ENCODE measurements at regions not wholly inside any gene's neighbourhood (a gene's known extent, or its start where the extent isn't known, plus 50 kb on each side); places are given as distances from the start of the nearest gene placed in this dataset.

GRCh38 chr18:72089432-72089831 is 454.7 kb downstream of the CBLN2 start:
- no peak for DNase-seq
- Histone ChIP-seq H3K27ac (no peak overlapping the region), H3K36me3 (replicated peaks) (no peaks in the 10 kb centered on the region), H3K27me3 (replicated peaks) (no peaks in the 10 kb centered on the region), H3K4me3 (ENCODE audit: low read depth, low read length) (no peak overlapping the region)
- TF ChIP-seq CTCF (IDR thresholded peaks at IDR 0.05; ENCODE audit: low read depth, low read length, missing control alignments), result no peak
- in situ Hi-C loops (cut with HindIII; ENCODE audit: low pct_ligation_motif_present, low sequenced_read_pairs), result no loop called here

DNA sequence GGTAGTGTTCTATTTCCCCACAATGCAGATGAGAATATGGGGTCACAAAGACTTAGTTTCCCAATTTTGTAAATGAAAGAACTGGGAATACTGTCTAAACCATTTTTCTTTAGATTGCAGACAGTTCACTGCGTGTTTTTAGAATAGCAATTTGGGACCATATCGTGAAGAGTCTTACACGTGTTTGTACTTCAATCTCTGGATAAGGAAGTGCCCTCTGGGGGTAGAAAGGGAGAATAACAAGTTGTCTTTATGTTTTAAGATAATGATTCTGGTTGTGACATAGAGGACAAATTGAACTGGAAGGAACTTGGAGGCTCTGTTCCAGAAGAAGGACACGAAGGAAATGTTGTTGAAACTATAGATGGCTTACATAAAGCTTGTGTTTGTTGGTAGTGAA is 457.7 kb downstream of the CBLN2 start:
- Histone ChIP-seq H3K27me3 (replicated peaks) (no peaks in the 10 kb centered on the region), H3K36me3 (replicated peaks) (no peaks in the 10 kb centered on the region), H3K27ac (no peak overlapping the region), H3K4me3 (ENCODE audit: low read depth, low read length) (no peak overlapping the region)
- no peak for DNase-seq
- peak; percentile 43 for TF ChIP-seq CTCF (IDR thresholded peaks at IDR 0.05; ENCODE audit: low read depth, low read length, missing control alignments)
- in situ Hi-C loops (cut with HindIII; ENCODE audit: low pct_ligation_motif_present, low sequenced_read_pairs), result no loop called here

DNA sequence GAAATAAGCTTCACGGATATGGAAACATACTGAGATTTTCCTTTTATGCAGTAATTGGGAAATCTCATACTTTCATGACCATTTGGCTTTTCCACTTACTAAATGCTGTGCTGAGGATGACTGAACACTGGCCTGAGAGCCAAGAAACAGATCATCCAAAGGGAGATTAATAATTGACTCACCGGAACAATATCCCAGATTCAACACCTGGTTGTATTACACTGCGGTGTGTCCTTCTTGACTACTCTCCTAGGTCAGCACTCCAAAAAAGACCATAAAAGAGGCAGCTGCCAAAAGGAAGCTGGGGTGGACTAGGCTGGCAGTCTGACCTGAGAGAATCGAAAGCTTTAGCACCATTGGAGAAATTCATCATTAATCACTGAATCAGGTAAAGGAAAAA is 469.1 kb downstream of the CBLN2 start:
- H3K27me3 ChIP-seq (replicated peaks), result no peaks in the 10 kb centered on the region
- TF ChIP-seq CTCF (IDR thresholded peaks at IDR 0.05; ENCODE audit: low read depth, low read length, missing control alignments), result no peak
- no peak for DNase-seq
- no peaks in the 10 kb centered on the region for H3K36me3 ChIP-seq (replicated peaks)
- in situ Hi-C loops (cut with HindIII; ENCODE audit: low pct_ligation_motif_present, low sequenced_read_pairs), result no loop called here
- H3K27ac ChIP-seq, result no peak overlapping the region
- no peak overlapping the region for H3K4me3 ChIP-seq (ENCODE audit: low read depth, low read length)

DNA sequence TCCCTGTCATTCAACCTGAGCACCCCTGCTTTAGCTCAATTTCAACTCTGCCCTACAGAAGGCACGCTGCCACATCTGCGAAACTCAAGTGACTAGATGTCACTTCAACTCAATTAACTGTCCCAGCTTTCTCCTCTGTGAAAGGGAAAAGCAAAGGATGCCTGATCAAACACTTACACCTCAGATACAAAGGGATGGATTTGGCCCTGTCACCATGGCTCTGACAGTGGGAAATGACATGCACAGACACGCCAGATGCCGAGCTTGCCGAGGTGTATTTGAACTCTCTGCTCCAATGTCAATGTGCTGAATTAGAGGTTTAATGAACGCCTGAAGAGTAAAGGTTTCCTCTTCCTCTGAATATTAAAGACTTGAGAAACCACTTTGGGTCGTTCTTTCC is 481.1 kb downstream of the CBLN2 start:
- H3K4me3 ChIP-seq (ENCODE audit: low read depth, low read length), result no peak overlapping the region
- no peaks in the 10 kb centered on the region for H3K27me3 ChIP-seq (replicated peaks)
- no peak for DNase-seq
- no peak for TF ChIP-seq CTCF (IDR thresholded peaks at IDR 0.05; ENCODE audit: low read depth, low read length, missing control alignments)
- no peaks in the 10 kb centered on the region for H3K36me3 ChIP-seq (replicated peaks)
- H3K27ac ChIP-seq, result no peak overlapping the region
- in situ Hi-C loops (cut with HindIII; ENCODE audit: low pct_ligation_motif_present, low sequenced_read_pairs), result no loop called here

DNA sequence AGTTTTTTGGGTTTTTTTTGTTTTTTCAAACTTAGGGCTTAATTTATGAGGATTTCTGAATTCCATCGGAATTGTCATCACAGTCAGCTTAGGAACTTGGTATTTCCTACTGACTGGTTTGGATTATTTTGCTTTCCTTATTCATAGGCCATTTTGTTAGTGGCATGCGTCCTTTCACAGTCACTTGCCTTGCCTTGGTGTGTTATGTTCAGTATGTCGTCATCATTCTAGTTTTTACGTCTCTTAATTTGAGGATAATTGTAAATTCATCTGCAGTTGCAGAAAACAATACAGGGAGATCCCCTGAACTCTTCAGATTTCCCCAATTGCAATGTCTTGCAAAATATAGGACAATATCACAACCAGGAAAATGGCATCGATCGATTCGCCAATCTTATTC is 485.3 kb downstream of the CBLN2 start:
- no peak for TF ChIP-seq CTCF (IDR thresholded peaks at IDR 0.05; ENCODE audit: low read depth, low read length, missing control alignments)

DNA sequence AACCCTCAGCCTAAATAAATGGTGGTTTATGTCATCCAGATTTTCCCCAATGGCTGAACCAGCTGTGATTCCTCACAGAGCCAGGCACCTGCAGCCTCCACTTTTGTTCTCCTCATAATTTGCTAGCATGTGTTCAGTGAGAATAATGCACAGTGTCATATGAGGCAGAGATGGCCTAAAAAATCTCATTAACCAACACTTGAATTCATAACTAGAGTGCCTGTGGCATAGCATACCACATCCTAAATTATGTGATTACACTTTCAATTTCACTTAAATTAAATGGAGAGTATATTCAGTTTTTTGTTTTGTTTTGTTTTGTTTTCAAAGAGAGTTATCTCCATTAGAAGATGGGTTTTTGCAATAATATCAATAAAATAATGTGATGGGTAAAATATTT is 488.0 kb downstream of the CBLN2 start:
- H3K4me3 ChIP-seq (ENCODE audit: low read depth, low read length), result no peak overlapping the region
- H3K27ac ChIP-seq, result no peak overlapping the region
- no peak for TF ChIP-seq CTCF (IDR thresholded peaks at IDR 0.05; ENCODE audit: low read depth, low read length, missing control alignments)
- no peaks in the 10 kb centered on the region for H3K36me3 ChIP-seq (replicated peaks)
- DNase-seq, result no peak
- H3K27me3 ChIP-seq (replicated peaks), result no peaks in the 10 kb centered on the region
- in situ Hi-C loops (cut with HindIII; ENCODE audit: low pct_ligation_motif_present, low sequenced_read_pairs), result no loop called here

More for the DNA sequence above, 485.3 kb downstream of the CBLN2 start:
- in situ Hi-C loops (cut with HindIII; ENCODE audit: low pct_ligation_motif_present, low sequenced_read_pairs), result no loop called here
- Histone ChIP-seq H3K27ac (no peak overlapping the region), H3K27me3 (replicated peaks) (no peaks in the 10 kb centered on the region), H3K4me3 (ENCODE audit: low read depth, low read length) (no peak overlapping the region), H3K36me3 (replicated peaks) (no peaks in the 10 kb centered on the region)
- no peak for DNase-seq

Measured in brain microvascular endothelial cell (primary cell).